OCI-LY3 (cell line): ENCODE measurements at regions not wholly inside any gene's neighbourhood (a gene's known extent, or its start where the extent isn't known, plus 50 kb on each side); places are given as distances from the start of the nearest gene placed in this dataset.

ENCODE experiments used
- CTCF ChIP-seq: fragments of 200-600, 300-600 bp; sonication (generic); IDR thresholded peaks from 2 replicates; pipeline ENCODE4 v1.5.1; 2014; ENCODE audit warnings: antibody characterized with exemption, low read length, low read depth
- EZH2phosphoT487 ChIP-seq: fragments of 200-600 bp; shearing (Covaris generic); IDR thresholded peaks from 2 replicates; pipeline ENCODE4 v1.6.1; 2018; ENCODE audit warnings: antibody characterized with exemption, mixed run types, low read depth

- TF ChIP-seq CTCF (no peak), EZH2phosphoT487 (no peak)
Measured at GRCh38 chr15:31270767-31271166, 55.9 kb upstream of the KLF13 start.
